AG10803 (cell line): ENCODE measurements at regions not wholly inside any gene's neighbourhood (a gene's known extent, or its start where the extent isn't known, plus 50 kb on each side); places are given as distances from the start of the nearest gene placed in this dataset.
"Not testable (repeated sequence)": the region's sequence is repeated elsewhere in the genome, so short reads cannot be mapped to it uniquely, and the experiment has no call there.

ENCODE experiments used
- DNase-seq: peaks from one replicate; pipeline ENCODE4 v3.0.0; 2010; ENCODE audit warnings: low read depth
- H3K4me3 ChIP-seq: 2 replicates; pipeline ENCODE4 v1.5.1; 2011; ENCODE audit warnings: mild to moderate bottlenecking, low read length, control low read depth
- CTCF ChIP-seq: conservative IDR thresholded peaks from 2 replicates; pipeline ENCODE4 v1.5.1; 2011; ENCODE audit warnings: mild to moderate bottlenecking, low read length, control low read depth, inconsistent platforms

- H3K4me3 ChIP-seq = no peak overlapping the region
- no peak for DNase-seq
- TF ChIP-seq CTCF = no peak
These were observed 768.8 kb downstream of the RNF144A start for GRCh38 chr2:7686016-7686385.

- no peak for TF ChIP-seq CTCF
- H3K4me3 ChIP-seq = no peak overlapping the region
- DNase-seq = no peak
These were observed 774.9 kb downstream of the RNF144A start for GRCh38 chr2:7691961-7692656.

- DNase-seq = peak; percentile 98
- no peak overlapping the region for H3K4me3 ChIP-seq
- no peak for TF ChIP-seq CTCF
These were observed 775.5 kb downstream of the RNF144A start for GRCh38 chr2:7692657-7693161.

GRCh38 chr2:7693246-7694075, 776.2 kb downstream of the RNF144A start:
- no peak overlapping the region for H3K4me3 ChIP-seq
- TF ChIP-seq CTCF = no peak
- DNase-seq = no peak

- TF ChIP-seq CTCF = no peak
- H3K4me3 ChIP-seq = no peak overlapping the region
- DNase-seq = no peak
These were observed 777.1 kb downstream of the RNF144A start for GRCh38 chr2:7694076-7694985.

- not testable (repeated sequence) for DNase-seq, H3K4me3 ChIP-seq
These were observed 779.3 kb downstream of the RNF144A start for GRCh38 chr2:7696556-7696955.

- no peak overlapping the region for H3K4me3 ChIP-seq
- TF ChIP-seq CTCF = no peak
- no peak for DNase-seq
These were observed 779.8 kb downstream of the RNF144A start for GRCh38 chr2:7697052-7697451.
